Loucy (cell line): ENCODE measurements at regions not wholly inside any gene's neighbourhood (a gene's known extent, or its start where the extent isn't known, plus 50 kb on each side); places are given as distances from the start of the nearest gene placed in this dataset.

Experiments
- H2AFZ ChIP-seq: fragments of 200-600 bp; sonication (generic); 2 replicates; pipeline ENCODE4 v1.6.0; 2016; ENCODE audit warnings: antibody characterized with exemption, mild to moderate bottlenecking, low read length, moderate library complexity
- H3F3A ChIP-seq: fragments of 200-600 bp; 2 replicates; pipeline ENCODE4 v1.6.0; 2016; ENCODE audit warnings: antibody characterized with exemption, low read depth, mild to moderate bottlenecking
- H3K27me3 ChIP-seq: fragments of 200-600 bp; sonication (generic); 2 replicates; pipeline ENCODE4 v1.6.1; 2014; ENCODE audit warnings: low read length, mild to moderate bottlenecking; ENCODE audit not compliant: insufficient read depth, poor library complexity, severe bottlenecking
- H3K36me3 ChIP-seq: fragments of 200-600 bp; sonication (generic); 2 replicates; pipeline ENCODE4 v1.6.1; 2016; ENCODE audit warnings: low read length; ENCODE audit not compliant: insufficient read depth
- H3K4me1 ChIP-seq: fragments of 200-600 bp; sonication (generic); 2 replicates; pipeline ENCODE4 v1.5.1; 2014; ENCODE audit warnings: low read length, mild to moderate bottlenecking; ENCODE audit not compliant: insufficient read depth, poor library complexity, severe bottlenecking
- H3K4me2 ChIP-seq: fragments of 200-600 bp; sonication (generic); 2 replicates; pipeline ENCODE4 v1.6.0; 2014; ENCODE audit warnings: antibody characterized with exemption, low read length, low read depth, mild to moderate bottlenecking; ENCODE audit not compliant: poor library complexity, severe bottlenecking
- H3K4me3 ChIP-seq: fragments of 200-600 bp; sonication (generic); 2 replicates; pipeline ENCODE4 v1.5.1; 2014; ENCODE audit warnings: low read length, mild to moderate bottlenecking, mixed read lengths; ENCODE audit not compliant: poor library complexity, severe bottlenecking
- H3K79me2 ChIP-seq: fragments of 200-600 bp; sonication (generic); 2 replicates; pipeline ENCODE4 v1.6.1; 2014; ENCODE audit warnings: low read length; ENCODE audit not compliant: insufficient read depth
- H3K9ac ChIP-seq: fragments of 200-600 bp; sonication (generic); 2 replicates; pipeline ENCODE4 v1.6.0; 2014; ENCODE audit warnings: mild to moderate bottlenecking, low read depth, low read length, moderate library complexity; ENCODE audit not compliant: poor library complexity, severe bottlenecking
- H3K9me2 ChIP-seq: fragments of 200-600 bp; sonication (generic); replicated peaks from 2 replicates; pipeline ENCODE4 v1.6.1; 2016; ENCODE audit warnings: low read depth, low read length, mixed read lengths
- H3K9me3 ChIP-seq: fragments of 200-600 bp; sonication (generic); 2 replicates; pipeline ENCODE4 v1.6.1; 2014; ENCODE audit warnings: mild to moderate bottlenecking, antibody characterized with exemption, low read length, low read depth; ENCODE audit not compliant: insufficient read depth
- H4K20me1 ChIP-seq: fragments of 200-600 bp; sonication (generic); 2 replicates; pipeline ENCODE4 v1.6.0; 2014; ENCODE audit warnings: antibody characterized with exemption, low read length, mild to moderate bottlenecking; ENCODE audit not compliant: insufficient read depth, poor library complexity, severe bottlenecking
- CTCF ChIP-seq: fragments of 200-600 bp; sonication (generic); conservative IDR thresholded peaks from 2 replicates; pipeline ENCODE4 v1.5.1; 2014; ENCODE audit warnings: mild to moderate bottlenecking, antibody characterized with exemption, low read length
- EZH2phosphoT487 ChIP-seq: fragments of 200-600 bp; IDR thresholded peaks from 2 replicates; pipeline ENCODE4 v1.6.1; 2018; ENCODE audit warnings: antibody characterized with exemption, mild to moderate bottlenecking, moderate library complexity, borderline replicate concordance

GRCh38 chr2:184363213-184363612 lies 235.1 kb upstream of the ZNF804A start:
- no peaks in the 10 kb centered on the region for H3K36me3 ChIP-seq
- H3K79me2 ChIP-seq = no peaks in the 10 kb centered on the region
- no peaks in the 10 kb centered on the region for H3K9me3 ChIP-seq
- no peaks in the 10 kb centered on the region for H3K9me2 ChIP-seq
- H3F3A ChIP-seq = no peaks in the 10 kb centered on the region
- no peak overlapping the region for H3K4me3 ChIP-seq
- H3K27me3 ChIP-seq = no peaks in the 10 kb centered on the region
- no peak overlapping the region for H2AFZ ChIP-seq
- no peaks in the 10 kb centered on the region for H4K20me1 ChIP-seq
- no peaks in the 10 kb centered on the region for H3K4me1 ChIP-seq
- H3K9ac ChIP-seq = no peak overlapping the region
- no peak overlapping the region for H3K4me2 ChIP-seq
- TF ChIP-seq EZH2phosphoT487 (no peak), CTCF (no peak)

DNA sequence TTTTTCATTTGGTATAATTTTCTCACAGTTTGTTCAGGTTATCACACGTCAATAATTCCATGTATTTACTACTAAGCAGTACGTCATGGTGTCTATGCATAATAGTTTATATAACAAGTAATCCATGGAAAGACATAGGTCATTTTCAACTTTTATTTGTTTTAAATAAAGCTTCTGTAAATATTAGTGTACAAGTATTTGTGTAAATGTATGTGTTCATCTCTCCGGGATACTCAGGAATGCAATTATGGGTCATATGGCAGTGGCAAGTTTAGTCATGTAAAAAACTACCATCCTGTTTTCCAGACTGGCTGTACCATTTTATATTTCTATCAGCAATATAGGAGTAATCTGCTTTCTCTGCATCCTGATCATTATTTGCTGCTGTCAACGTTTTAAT lies 231.1 kb upstream of the ZNF804A start:
- no peaks in the 10 kb centered on the region for H3F3A ChIP-seq
- no peak overlapping the region for H3K4me3 ChIP-seq

GRCh38 chr2:184369307-184369706 lies 229.0 kb upstream of the ZNF804A start:
- Histone ChIP-seq H3K9ac (no peak overlapping the region), H3F3A (no peaks in the 10 kb centered on the region), H3K36me3 (no peaks in the 10 kb centered on the region), H3K4me3 (no peak overlapping the region), H2AFZ (no peak overlapping the region), H3K9me2 (no peaks in the 10 kb centered on the region), H3K79me2 (no peaks in the 10 kb centered on the region), H4K20me1 (no peaks in the 10 kb centered on the region), H3K4me2 (no peak overlapping the region), H3K9me3 (no peaks in the 10 kb centered on the region), H3K4me1 (no peaks in the 10 kb centered on the region), H3K27me3 (no peaks in the 10 kb centered on the region)
- TF ChIP-seq CTCF (no peak), EZH2phosphoT487 (no peak)

More for the DNA sequence above, 231.1 kb upstream of the ZNF804A start:
- Histone ChIP-seq H3K9ac (no peak overlapping the region), H3K9me3 (no peaks in the 10 kb centered on the region), H3K36me3 (no peaks in the 10 kb centered on the region), H3K27me3 (no peaks in the 10 kb centered on the region), H2AFZ (no peak overlapping the region), H4K20me1 (no peaks in the 10 kb centered on the region), H3K4me1 (no peaks in the 10 kb centered on the region), H3K9me2 (no peaks in the 10 kb centered on the region), H3K4me2 (no peak overlapping the region), H3K79me2 (no peaks in the 10 kb centered on the region)
- TF ChIP-seq CTCF (no peak), EZH2phosphoT487 (no peak)
